ENCODE measurements at regions not wholly inside any gene's neighbourhood (a gene's known extent, or its start where the extent isn't known, plus 50 kb on each side); places are given as distances from the start of the nearest gene placed in this dataset.
A peak's percentile ranks its signal among the peaks of the same experiment; 100 is the strongest.

DNA sequence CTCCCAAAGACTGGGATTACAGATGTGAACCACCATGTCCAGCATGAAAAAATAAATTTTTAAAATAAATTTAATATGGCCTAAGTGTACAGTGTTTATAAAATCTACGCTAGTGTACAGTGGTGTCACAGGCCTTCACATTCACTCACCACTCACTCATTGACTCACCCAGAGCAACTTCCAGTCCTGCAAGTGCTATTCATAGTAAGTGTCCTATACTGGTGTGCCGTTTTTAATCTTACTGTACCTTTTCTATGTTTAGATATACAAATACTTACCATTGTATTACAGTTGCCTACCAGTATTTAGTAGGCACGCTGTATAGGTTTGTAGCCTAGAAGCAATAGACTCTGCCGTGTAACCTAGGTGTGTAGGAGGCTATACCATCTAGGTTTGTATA, 76.1 kb upstream of the FOXN2 start:
- DNase-seq (ENCODE audit: low read depth) = no peak
- H3K4me3 ChIP-seq (ENCODE audit: low read depth, low read length) = no peak overlapping the region
- TF ChIP-seq, protein P1, sequence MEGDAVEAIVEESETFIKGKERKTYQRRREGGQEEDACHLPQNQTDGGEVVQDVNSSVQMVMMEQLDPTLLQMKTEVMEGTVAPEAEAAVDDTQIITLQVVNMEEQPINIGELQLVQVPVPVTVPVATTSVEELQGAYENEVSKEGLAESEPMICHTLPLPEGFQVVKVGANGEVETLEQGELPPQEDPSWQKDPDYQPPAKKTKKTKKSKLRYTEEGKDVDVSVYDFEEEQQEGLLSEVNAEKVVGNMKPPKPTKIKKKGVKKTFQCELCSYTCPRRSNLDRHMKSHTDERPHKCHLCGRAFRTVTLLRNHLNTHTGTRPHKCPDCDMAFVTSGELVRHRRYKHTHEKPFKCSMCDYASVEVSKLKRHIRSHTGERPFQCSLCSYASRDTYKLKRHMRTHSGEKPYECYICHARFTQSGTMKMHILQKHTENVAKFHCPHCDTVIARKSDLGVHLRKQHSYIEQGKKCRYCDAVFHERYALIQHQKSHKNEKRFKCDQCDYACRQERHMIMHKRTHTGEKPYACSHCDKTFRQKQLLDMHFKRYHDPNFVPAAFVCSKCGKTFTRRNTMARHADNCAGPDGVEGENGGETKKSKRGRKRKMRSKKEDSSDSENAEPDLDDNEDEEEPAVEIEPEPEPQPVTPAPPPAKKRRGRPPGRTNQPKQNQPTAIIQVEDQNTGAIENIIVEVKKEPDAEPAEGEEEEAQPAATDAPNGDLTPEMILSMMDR (IDR thresholded peaks at IDR 0.05; ENCODE audit: insufficient read depth, low read length) = no peak

DNA sequence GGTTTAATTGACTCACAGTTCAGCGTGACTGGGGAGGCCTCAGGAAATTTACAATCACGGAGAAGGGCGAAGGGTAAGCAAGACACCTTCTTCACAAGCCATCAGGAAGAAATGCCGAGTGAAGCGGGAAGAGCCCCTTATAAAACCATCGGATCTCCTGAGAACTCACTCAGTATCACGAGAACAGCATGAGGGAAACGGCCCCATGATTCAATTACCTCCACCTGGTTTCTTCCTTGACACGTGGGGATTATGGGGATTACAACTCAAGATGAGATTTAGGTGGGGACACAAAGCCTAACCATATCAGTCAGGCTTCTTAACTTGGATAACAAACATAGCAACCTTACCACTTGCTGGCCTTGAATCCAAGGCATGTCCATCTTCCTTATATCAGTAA, 73.6 kb upstream of the FOXN2 start:
- DNase-seq (ENCODE audit: low read depth) = no peak
- TF ChIP-seq, protein P1 (IDR thresholded peaks at IDR 0.05; ENCODE audit: insufficient read depth, low read length) = no peak
- H3K4me3 ChIP-seq (ENCODE audit: low read depth, low read length) = no peak overlapping the region

DNA sequence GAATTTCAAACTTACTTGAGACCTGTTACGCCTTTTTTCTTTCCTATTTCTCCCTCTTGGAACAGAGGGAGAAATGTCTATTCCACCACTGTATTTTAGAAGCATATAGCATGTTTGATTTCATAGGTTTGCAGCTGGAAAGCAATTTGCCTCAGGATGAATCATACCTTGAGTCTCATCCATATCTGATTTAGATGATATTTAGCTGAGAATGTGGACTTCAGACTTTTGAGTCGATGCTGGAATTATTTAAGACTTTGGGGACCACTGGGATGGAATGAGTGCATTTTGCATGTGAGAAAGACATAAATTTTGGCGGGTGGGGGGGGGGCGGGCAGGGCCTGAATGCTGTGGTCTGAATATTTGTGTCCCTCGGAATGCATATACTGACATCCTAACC, 67.3 kb upstream of the FOXN2 start:
- TF ChIP-seq, protein P1 (IDR thresholded peaks at IDR 0.05; ENCODE audit: insufficient read depth, low read length) = no peak
- H3K4me3 ChIP-seq (ENCODE audit: low read depth, low read length) = no peak overlapping the region
- peak; percentile 22 for DNase-seq (ENCODE audit: low read depth)

DNA sequence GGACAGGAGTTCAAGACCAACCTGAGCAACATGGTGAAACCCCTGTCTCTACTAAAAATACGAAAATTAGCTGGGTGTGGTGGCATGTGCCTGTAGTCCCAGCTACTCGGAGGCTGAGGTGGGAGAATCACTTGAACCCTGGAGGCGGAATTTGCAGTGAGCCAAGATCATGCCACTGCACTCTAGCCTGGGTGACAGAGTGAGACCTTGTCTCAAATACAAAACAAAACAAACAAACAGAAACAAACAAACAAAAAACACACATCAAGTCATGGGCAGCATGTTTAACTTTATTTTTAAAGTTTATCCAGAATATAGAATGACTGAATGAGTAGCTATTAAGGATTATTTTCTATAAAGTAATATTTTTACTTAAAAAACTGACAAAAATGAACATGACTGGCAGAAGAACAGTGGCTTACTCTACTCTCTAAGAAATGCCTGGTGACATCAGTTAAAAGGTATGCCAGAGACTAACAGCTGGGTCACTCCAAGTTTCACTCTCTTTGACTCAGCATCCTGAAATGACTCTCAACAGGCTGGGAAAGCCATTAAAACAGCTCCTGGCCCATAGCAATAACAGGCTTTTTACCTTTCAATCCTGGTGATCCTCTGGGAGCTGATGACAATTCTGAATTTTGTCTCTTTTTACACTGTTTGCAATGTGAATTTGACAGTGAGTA, 66.1 kb upstream of the FOXN2 start:
- DNase-seq (ENCODE audit: low read depth) = peak; percentile 89
- TF ChIP-seq, protein P1 (IDR thresholded peaks at IDR 0.05; ENCODE audit: insufficient read depth, low read length) = no peak
- H3K4me3 ChIP-seq (ENCODE audit: low read depth, low read length) = no peak overlapping the region

DNA sequence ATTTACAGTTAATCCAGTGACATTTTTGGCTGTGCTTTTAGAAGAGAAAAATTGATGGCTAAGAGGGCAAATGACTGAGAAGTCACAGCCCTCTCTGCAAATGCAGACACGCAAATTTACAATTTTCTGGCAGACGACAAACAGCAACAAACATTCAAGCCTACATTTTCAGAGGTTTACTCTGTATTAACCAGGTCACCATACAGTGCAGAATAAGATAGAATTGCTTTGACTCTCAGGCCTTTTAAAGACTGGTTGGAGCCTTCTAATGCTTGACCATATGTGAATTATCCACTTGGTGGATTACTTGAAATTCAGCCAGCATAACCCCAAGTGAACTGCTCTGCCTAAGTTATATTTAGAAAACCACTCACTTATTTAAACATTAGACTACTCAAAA, 65.5 kb upstream of the FOXN2 start:
- peak; percentile 80 for DNase-seq (ENCODE audit: low read depth)
- TF ChIP-seq, protein P1 (IDR thresholded peaks at IDR 0.05; ENCODE audit: insufficient read depth, low read length) = no peak
- H3K4me3 ChIP-seq (ENCODE audit: low read depth, low read length) = no peak overlapping the region

DNA sequence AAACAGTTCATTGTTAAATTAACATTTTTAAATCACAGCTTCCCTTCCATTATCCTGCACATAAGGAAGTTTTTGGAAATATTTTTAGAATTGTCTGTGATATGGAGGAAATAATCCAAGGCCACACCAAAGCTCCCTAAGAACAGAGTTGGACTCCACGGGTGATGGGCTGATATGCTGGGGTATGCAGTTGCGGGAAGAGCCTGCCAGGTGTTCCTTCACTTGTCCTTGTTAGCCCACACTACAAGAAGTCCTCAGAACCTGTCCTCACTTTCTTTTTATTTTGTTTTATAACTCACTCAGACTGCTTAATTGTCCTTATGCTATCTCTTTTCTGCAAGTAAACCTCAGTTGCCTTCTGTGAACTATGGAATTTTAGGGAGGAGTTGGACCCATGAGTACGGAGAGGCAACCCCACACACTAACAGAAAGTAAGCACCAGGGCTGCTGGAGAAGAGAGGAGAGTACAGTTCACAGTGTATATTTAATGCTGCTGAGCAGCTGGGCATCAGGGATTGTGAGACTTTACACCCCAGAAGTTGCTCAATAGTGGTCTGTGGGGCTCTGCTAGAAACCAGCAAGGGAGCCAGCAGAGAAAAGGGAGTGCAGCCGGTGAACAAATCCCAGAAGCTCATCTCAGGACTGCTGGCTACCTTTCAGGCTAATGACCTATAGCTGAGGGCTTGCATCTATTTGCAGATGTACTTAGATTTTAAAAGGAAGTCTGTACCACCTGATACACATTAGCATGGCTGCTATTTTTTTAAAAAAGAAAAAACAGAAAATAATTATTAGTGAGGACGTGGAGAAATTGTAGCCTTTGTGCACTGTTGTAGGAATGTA, 64.6 kb upstream of the FOXN2 start:
- no peak overlapping the region for H3K4me3 ChIP-seq (ENCODE audit: low read depth, low read length)
- TF ChIP-seq, protein P1 (IDR thresholded peaks at IDR 0.05; ENCODE audit: insufficient read depth, low read length) = no peak
- DNase-seq (ENCODE audit: low read depth) = peak; percentile 59

Data from fibroblast of the aortic adventitia (primary cell).